Heart right ventricle (tissue), 16 donors: ENCODE measurements at regions not wholly inside any gene's neighbourhood (a gene's known extent, or its start where the extent isn't known, plus 50 kb on each side); places are given as distances from the start of the nearest gene placed in this dataset.

Experiments
- ATAC-seq, 8 donors: fragments of 200-7000 bp; cut with Tn5 transposase; one replicate each; pipeline ENCODE4 v1.9.1; 2020; ENCODE audit warnings: mild to moderate bottlenecking in 8 of 8, moderate library complexity in 8 of 8, moderate number of reproducible peaks in 1 of 8
- DNase-seq, 2 donors: peaks; one replicate each; pipeline ENCODE4 v3.0.0-alpha.2; 2020
- H3K27ac ChIP-seq, 10 donors: fragments of 200-600 bp; sonication (generic) in 2 of 10; one replicate each; pipeline versions ENCODE4 v1.5.0 to v1.8.0; 2020 to 2022; ENCODE audit warnings: mild to moderate bottlenecking in 3 of 10
- H3K27me3 ChIP-seq, 7 donors: fragments of 200-600 bp; one replicate each; pipeline ENCODE4 v1.8.0; 2021 to 2022; ENCODE audit warnings: mild to moderate bottlenecking in 2 of 7
- H3K36me3 ChIP-seq, 9 donors: fragments of 200-600 bp; sonication (generic) in 1 of 9; one replicate each; pipeline versions ENCODE4 v1.5.0 to v1.8.0; 2020 to 2022; ENCODE audit warnings: mild to moderate bottlenecking in 2 of 9
- H3K4me1 ChIP-seq, 9 donors: fragments of 200-600 bp; sonication (generic) in 1 of 9; one replicate each; pipeline versions ENCODE4 v1.5.0 to v1.8.0; 2020 to 2022; ENCODE audit warnings: mild to moderate bottlenecking in 4 of 9
- H3K4me3 ChIP-seq, 10 donors: fragments of 200-600 bp; sonication (generic) in 2 of 10; one replicate each; pipeline versions ENCODE4 v1.5.0 to v1.8.0; 2020 to 2022; ENCODE audit warnings: mild to moderate bottlenecking in 7 of 10, moderate library complexity in 2 of 10
- H3K9me3 ChIP-seq, 11 donors: fragments of 200-600 bp in 10 of 11; sonication (generic) in 2 of 11; one replicate each; pipeline versions ENCODE4 v1.5.0 to v1.8.0; 2013 to 2022; ENCODE audit warnings: mild to moderate bottlenecking in 2 of 11, control low read depth in 1 of 11, moderate library complexity in 1 of 11
- CTCF ChIP-seq, 9 donors: fragments of 200-600 bp; sonication (generic) in 2 of 9; IDR thresholded peaks; one replicate each; pipeline versions ENCODE4 v1.5.0 to v1.8.0; 2021 to 2022; ENCODE audit warnings: antibody characterized with exemption in 9 of 9, mild to moderate bottlenecking in 5 of 9, moderate library complexity in 1 of 9
- WGBS, 2 donors: extraction: QIAGEN DNeasy Blood & Tissue Kit; methylation state at CpG; one replicate each; pipeline ENCODE4 v1.1.7; 2013; ENCODE audit warnings: inconsistent platforms in 1 of 2; 5-methylcytosine and 5-hydroxymethylcytosine counted together
- intact Hi-C, 10 donors: fragments of 100-400 bp; cut with DNase I; formaldehyde crosslinking; loops; one replicate each; pipeline versions ENCODE4 v1.11.1 to v1.14.2; 2022
- donor health status: Arrhythmogenic right ventricular cardiomyopathy.
- donor health status: ischemic (EF 13 %, LVEDD 7.1; RV severe dilation, severe dysfunction).
- donor health status: healthy with polysubstance abuse.
- donor health status: DM: no; HTN: yes; CAD: no.
- donor health status: DM: no; HTN: no; CAD: no.
- donor health status: ischemic (EF 25% LVEDD 6.9; RV normal size, moderate dysfunction).
- donor health status: ischemic (EF 25% LVEDD 5.7; RV mildly dilated, moderate dysfunction).
- donor health status: healthy.
- donor health status: DM: yes; HTN: yes; CAD: no.
- donor health status: Ischemic cardiomyopathy.
- donor health status: ischemic (EF 35%, LVEDD 5.7; RV mildly dilated, moderate dysfunction).
- donor health status: nonischemic (EF 11% LVEDD 7.7; RV severe dilation, severe dysfunction).
- donor health status: DM: yes; HTN: yes; CAD: no.
- donor health status: PGD.
- donor health status: ischemic (EF 29% LVEDD 5.4; RV normal size, mild dysfunction).
- donor health status: nonischemic (EF 23%, LVEDD 6.1; RV moderate dilation, normal function).

GRCh38 chr4:4754641-4755040 lies 104.8 kb upstream of the MSX1 start:
- no peak for TF ChIP-seq CTCF (IDR thresholded peaks at IDR 0.05)
- Histone ChIP-seq H3K4me1 (no peaks in the 10 kb centered on the region), H3K4me3 (no peak overlapping the region), H3K27ac (no peak overlapping the region), H3K27me3 (peaks cover 0 to 42% (median 36%) of the 10 kb centered on the region in 7 donors), H3K36me3 (no peaks in the 10 kb centered on the region), H3K9me3 (no peaks in the 10 kb centered on the region)
- no peak for ATAC-seq
- DNase-seq: no peak
- intact Hi-C loops: no loop called here
- WGBS, 2 donors: 44 to 45% methylated on average over 9 of the region's 9 CpGs

GRCh38 chr4:4753643-4754042 lies 105.8 kb upstream of the MSX1 start:
- Histone ChIP-seq H3K4me1 (no peaks in the 10 kb centered on the region), H3K27ac (no peak overlapping the region), H3K9me3 (no peaks in the 10 kb centered on the region), H3K27me3 (peaks cover 0 to 42% (median 39%) of the 10 kb centered on the region in 7 donors), H3K4me3 (no peak overlapping the region), H3K36me3 (no peaks in the 10 kb centered on the region)
- ATAC-seq: no peak
- DNase-seq: no peak
- TF ChIP-seq CTCF (IDR thresholded peaks at IDR 0.05): no peak
- WGBS, 2 donors: 32 to 45% methylated on average over 7 of the region's 7 CpGs
- intact Hi-C loops: no loop called here

DNA sequence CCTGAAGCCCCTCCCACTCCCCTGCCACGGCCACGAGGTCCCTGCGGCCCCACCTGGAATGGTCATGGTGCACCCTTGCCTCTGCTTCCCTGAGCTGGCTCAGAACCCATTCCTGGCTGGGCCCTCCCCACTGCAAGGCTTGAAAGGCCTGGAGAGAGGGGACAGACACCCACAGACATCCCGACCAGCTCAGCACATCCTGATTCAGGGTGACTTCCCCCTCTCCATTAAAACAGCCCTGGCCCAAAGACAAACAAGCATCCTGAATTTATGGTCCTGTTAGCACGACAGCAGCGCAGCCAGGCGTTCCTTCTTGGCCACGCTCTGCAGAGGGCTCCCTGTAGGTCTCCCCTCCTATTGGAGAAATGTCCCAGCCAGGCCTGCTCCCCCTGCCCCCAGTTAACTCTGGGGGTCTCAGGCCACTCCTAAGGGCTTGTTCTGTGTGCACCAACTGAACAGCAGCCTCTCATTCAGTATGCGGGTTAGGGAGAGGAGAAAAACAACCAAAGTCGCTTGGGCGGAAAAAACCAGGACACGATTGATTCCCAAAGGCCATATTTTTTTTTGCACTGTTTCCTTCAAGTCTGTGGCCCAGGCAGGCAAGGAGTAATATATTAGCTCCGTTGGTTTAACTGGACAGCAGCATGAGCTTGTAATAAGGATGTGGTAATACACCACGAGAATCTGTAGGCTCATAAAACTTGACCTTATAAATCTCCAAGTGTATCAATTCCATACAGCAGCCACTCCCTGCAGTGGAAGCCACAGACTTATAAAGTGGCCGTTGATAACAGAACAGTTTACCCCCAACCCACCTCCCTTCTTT lies 106.7 kb upstream of the MSX1 start:
- H3K36me3 ChIP-seq: no peaks in the 10 kb centered on the region
- DNase-seq (no peak), ATAC-seq (no peak)
- no peak overlapping the region for H3K4me3 ChIP-seq
- H3K27me3 ChIP-seq: peaks cover 0 to 42% (median 39%) of the 10 kb centered on the region in 7 donors
- no peak overlapping the region for H3K27ac ChIP-seq
- WGBS, 2 donors: 70% methylated on average over 15 of the region's 15 CpGs
- no peak for TF ChIP-seq CTCF (IDR thresholded peaks at IDR 0.05)
- H3K9me3 ChIP-seq: peaks cover 0 to 4% (median 0%) of the 10 kb centered on the region in 11 donors
- H3K4me1 ChIP-seq: no peaks in the 10 kb centered on the region
- intact Hi-C loops: no loop called here

- no peak overlapping the region for H3K4me3 ChIP-seq
- WGBS, 2 donors: 70 to 73% methylated on average over 12 of the region's 12 CpGs
- peaks cover 0 to 42% (median 39%) of the 10 kb centered on the region in 7 donors for H3K27me3 ChIP-seq
- TF ChIP-seq CTCF (IDR thresholded peaks at IDR 0.05): no peak
- ATAC-seq (no peak), DNase-seq (no peak)
- intact Hi-C loops: no loop called here
- H3K4me1 ChIP-seq: no peaks in the 10 kb centered on the region
- H3K27ac ChIP-seq: no peak overlapping the region
- H3K36me3 ChIP-seq: no peaks in the 10 kb centered on the region
- H3K9me3 ChIP-seq: peaks cover 0 to 12% (median 0%) of the 10 kb centered on the region in 11 donors
These were observed 107.4 kb upstream of the MSX1 start for GRCh38 chr4:4752025-4752424.
